HEK293 (cell line): ENCODE measurements at regions not wholly inside any gene's neighbourhood (a gene's known extent, or its start where the extent isn't known, plus 50 kb on each side); places are given as distances from the start of the nearest gene placed in this dataset.

Experiments used
- KLF1 ChIP-seq: fragments of 450-650 bp; formaldehyde crosslinking; IDR thresholded peaks from 2 replicates; pipeline ENCODE4 v1.5.1; 2016; ENCODE audit warnings: missing biosample characterization, missing genetic modification characterization
- MYNN ChIP-seq: fragments of 450-650 bp; formaldehyde crosslinking; IDR thresholded peaks from 2 replicates; pipeline ENCODE4 v1.5.1; 2016; ENCODE audit warnings: missing biosample characterization, missing genetic modification characterization, borderline replicate concordance
- SP2 ChIP-seq: fragments of 450-650 bp; formaldehyde crosslinking; IDR thresholded peaks from 2 replicates; pipeline ENCODE4 v1.5.1; 2016; ENCODE audit warnings: missing biosample characterization, missing genetic modification characterization
- SP7 ChIP-seq: fragments of 450-650 bp; formaldehyde crosslinking; IDR thresholded peaks from 2 replicates; pipeline ENCODE4 v1.5.1; 2016; ENCODE audit warnings: missing biosample characterization, missing genetic modification characterization
- ZNF114 ChIP-seq: fragments of 450-650 bp; formaldehyde crosslinking; IDR thresholded peaks from 2 replicates; pipeline ENCODE4 v1.5.0; 2017; ENCODE audit warnings: missing biosample characterization, missing genetic modification characterization
- ZNF248 ChIP-seq: fragments of 450-650 bp; formaldehyde crosslinking; IDR thresholded peaks from 2 replicates; pipeline ENCODE4 v1.5.1; 2017; ENCODE audit warnings: missing biosample characterization, missing genetic modification characterization
- ZNF274 ChIP-seq, 2 experiments: fragments of 200-500 bp in 1 of 2; fragments of 450-650 bp in 1 of 2; sonication (Bioruptor generic) in 1 of 2; formaldehyde crosslinking in 1 of 2; IDR thresholded peaks; 2 replicates each; pipeline versions ENCODE4 v1.5.1 to v1.6.1; 2014 to 2016; ENCODE audit warnings: borderline replicate concordance in 1 of 2, inconsistent platforms in 1 of 2, low read length in 1 of 2, missing biosample characterization in 1 of 2, missing genetic modification characterization in 1 of 2
- ZNF623 ChIP-seq: fragments of 450-650 bp; formaldehyde crosslinking; IDR thresholded peaks from 2 replicates; pipeline ENCODE4 v1.5.1; 2016; ENCODE audit warnings: missing biosample characterization, missing genetic modification characterization
- TF ChIP-seq, protein P1 (sequence below): fragments of 450-650 bp; formaldehyde crosslinking; IDR thresholded peaks from 2 replicates; pipeline ENCODE4 v1.5.1; 2016; ENCODE audit warnings: missing biosample characterization, missing genetic modification characterization
- TF ChIP-seq, protein P2 (sequence below): fragments of 450-650 bp; formaldehyde crosslinking; IDR thresholded peaks from 2 replicates; pipeline ENCODE4 v1.5.1; 2016; ENCODE audit warnings: missing biosample characterization, missing genetic modification characterization
- TF ChIP-seq, protein P3 (sequence below): fragments of 450-650 bp; formaldehyde crosslinking; conservative IDR thresholded peaks from 2 replicates; pipeline ENCODE4 v1.5.1; 2016; ENCODE audit warnings: low read depth, missing biosample characterization, missing genetic modification characterization

DNA sequence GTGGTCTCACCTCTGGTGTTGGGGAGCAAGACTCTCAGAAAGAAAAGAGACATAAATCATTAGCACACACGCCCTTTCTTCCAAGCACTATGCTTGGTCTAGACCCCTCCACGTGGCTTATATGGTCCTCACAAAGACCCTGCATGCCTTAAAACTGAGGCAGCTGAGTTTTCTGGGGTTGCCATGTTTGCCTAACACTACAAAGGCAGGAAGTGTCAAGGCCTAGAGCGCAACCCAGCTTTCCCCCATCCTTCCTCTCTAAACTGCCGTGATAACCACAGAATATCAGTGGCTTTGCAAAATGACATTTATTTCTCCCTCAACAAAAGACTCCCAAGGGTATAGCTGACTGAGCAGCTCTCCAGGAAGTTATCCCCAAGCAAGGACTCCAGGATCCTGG is 146.5 kb upstream of the TOP1 start:
- TF ChIP-seq, protein P1, sequence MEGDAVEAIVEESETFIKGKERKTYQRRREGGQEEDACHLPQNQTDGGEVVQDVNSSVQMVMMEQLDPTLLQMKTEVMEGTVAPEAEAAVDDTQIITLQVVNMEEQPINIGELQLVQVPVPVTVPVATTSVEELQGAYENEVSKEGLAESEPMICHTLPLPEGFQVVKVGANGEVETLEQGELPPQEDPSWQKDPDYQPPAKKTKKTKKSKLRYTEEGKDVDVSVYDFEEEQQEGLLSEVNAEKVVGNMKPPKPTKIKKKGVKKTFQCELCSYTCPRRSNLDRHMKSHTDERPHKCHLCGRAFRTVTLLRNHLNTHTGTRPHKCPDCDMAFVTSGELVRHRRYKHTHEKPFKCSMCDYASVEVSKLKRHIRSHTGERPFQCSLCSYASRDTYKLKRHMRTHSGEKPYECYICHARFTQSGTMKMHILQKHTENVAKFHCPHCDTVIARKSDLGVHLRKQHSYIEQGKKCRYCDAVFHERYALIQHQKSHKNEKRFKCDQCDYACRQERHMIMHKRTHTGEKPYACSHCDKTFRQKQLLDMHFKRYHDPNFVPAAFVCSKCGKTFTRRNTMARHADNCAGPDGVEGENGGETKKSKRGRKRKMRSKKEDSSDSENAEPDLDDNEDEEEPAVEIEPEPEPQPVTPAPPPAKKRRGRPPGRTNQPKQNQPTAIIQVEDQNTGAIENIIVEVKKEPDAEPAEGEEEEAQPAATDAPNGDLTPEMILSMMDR, result no peak
- TF ChIP-seq SP2 (tag by site-specific recombination), result no peak
- TF ChIP-seq ZNF114 (tag by site-specific recombination), result no peak
- TF ChIP-seq KLF1 (tag by site-specific recombination), result no peak
- no peak for TF ChIP-seq SP7 (tag by site-specific recombination)
- no peak for TF ChIP-seq MYNN (tag by site-specific recombination)
- no peak for TF ChIP-seq ZNF623 (tag by site-specific recombination)
- TF ChIP-seq, protein P2, sequence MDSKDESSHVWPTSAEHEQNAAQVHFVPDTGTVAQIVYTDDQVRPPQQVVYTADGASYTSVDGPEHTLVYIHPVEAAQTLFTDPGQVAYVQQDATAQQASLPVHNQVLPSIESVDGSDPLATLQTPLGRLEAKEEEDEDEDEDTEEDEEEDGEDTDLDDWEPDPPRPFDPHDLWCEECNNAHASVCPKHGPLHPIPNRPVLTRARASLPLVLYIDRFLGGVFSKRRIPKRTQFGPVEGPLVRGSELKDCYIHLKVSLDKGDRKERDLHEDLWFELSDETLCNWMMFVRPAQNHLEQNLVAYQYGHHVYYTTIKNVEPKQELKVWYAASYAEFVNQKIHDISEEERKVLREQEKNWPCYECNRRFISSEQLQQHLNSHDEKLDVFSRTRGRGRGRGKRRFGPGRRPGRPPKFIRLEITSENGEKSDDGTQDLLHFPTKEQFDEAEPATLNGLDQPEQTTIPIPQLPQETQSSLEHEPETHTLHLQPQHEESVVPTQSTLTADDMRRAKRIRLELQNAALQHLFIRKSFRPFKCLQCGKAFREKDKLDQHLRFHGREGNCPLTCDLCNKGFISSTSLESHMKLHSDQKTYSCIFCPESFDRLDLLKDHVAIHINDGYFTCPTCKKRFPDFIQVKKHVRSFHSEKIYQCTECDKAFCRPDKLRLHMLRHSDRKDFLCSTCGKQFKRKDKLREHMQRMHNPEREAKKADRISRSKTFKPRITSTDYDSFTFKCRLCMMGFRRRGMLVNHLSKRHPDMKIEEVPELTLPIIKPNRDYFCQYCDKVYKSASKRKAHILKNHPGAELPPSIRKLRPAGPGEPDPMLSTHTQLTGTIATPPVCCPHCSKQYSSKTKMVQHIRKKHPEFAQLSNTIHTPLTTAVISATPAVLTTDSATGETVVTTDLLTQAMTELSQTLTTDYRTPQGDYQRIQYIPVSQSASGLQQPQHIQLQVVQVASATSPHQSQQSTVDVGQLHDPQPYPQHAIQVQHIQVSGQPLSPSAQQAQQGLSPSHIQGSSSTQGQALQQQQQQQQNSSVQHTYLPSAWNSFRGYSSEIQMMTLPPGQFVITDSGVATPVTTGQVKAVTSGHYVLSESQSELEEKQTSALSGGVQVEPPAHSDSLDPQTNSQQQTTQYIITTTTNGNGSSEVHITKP, result no peak
- TF ChIP-seq, protein P3, sequence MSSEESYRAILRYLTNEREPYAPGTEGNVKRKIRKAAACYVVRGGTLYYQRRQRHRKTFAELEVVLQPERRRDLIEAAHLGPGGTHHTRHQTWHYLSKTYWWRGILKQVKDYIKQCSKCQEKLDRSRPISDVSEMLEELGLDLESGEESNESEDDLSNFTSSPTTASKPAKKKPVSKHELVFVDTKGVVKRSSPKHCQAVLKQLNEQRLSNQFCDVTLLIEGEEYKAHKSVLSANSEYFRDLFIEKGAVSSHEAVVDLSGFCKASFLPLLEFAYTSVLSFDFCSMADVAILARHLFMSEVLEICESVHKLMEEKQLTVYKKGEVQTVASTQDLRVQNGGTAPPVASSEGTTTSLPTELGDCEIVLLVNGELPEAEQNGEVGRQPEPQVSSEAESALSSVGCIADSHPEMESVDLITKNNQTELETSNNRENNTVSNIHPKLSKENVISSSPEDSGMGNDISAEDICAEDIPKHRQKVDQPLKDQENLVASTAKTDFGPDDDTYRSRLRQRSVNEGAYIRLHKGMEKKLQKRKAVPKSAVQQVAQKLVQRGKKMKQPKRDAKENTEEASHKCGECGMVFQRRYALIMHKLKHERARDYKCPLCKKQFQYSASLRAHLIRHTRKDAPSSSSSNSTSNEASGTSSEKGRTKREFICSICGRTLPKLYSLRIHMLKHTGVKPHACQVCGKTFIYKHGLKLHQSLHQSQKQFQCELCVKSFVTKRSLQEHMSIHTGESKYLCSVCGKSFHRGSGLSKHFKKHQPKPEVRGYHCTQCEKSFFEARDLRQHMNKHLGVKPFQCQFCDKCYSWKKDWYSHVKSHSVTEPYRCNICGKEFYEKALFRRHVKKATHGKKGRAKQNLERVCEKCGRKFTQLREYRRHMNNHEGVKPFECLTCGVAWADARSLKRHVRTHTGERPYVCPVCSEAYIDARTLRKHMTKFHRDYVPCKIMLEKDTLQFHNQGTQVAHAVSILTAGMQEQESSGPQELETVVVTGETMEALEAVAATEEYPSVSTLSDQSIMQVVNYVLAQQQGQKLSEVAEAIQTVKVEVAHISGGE (tag by site-specific recombination), result no peak
- TF ChIP-seq ZNF274 (IDR thresholded peaks at IDR 0.05; ENCODE audit: low read length), result no peak
- TF ChIP-seq ZNF274 (tag by site-specific recombination; IDR thresholded peaks at IDR 0.05; ENCODE audit: borderline replicate concordance), result no peak
- TF ChIP-seq ZNF248 (tag by site-specific recombination), result no peak
